ENCODE measurements at regions not wholly inside any gene's neighbourhood (a gene's known extent, or its start where the extent isn't known, plus 50 kb on each side); places are given as distances from the start of the nearest gene placed in this dataset.

DNA sequence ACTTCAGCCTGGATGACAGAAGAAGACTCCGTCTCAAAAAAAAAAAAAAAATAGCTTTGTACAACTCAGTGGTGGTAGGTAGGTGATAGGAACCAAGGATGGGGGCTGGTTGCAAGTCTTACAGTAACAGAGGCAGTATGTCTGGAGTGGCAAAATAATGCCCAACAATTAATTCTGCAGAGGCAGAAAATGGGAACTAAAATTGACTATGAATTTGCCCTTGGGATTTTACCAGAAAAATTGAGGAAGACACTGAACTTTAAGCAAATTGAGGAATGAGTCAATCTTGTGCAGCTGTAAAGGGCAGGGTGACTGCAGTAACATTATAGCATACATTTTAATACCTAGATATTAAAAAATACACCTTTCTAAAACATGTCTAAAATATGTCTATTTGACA lies 116.1 kb upstream of the FOXN2 start:
- no peak for TF ChIP-seq ZNF382 (CRISPR knock-in tag; IDR thresholded peaks at IDR 0.05; ENCODE audit: borderline replicate concordance)
- no peak for TF ChIP-seq HDAC1 (CRISPR knock-in tag; IDR thresholded peaks at IDR 0.05)
- no peak for TF ChIP-seq ZNF564 (CRISPR knock-in tag; IDR thresholded peaks at IDR 0.05)
- no peak for TF ChIP-seq SMC3 (IDR thresholded peaks at IDR 0.05; ENCODE audit: low read length)
- TF ChIP-seq ZBTB34 (CRISPR knock-in tag; IDR thresholded peaks at IDR 0.05) = no peak
- no peak for TF ChIP-seq SIN3B (IDR thresholded peaks at IDR 0.05; ENCODE audit: low read length)
- no peak for TF ChIP-seq POLR2AphosphoS5 (IDR thresholded peaks at IDR 0.05; ENCODE audit: low read depth, low read length)
- TF ChIP-seq, protein P1, sequence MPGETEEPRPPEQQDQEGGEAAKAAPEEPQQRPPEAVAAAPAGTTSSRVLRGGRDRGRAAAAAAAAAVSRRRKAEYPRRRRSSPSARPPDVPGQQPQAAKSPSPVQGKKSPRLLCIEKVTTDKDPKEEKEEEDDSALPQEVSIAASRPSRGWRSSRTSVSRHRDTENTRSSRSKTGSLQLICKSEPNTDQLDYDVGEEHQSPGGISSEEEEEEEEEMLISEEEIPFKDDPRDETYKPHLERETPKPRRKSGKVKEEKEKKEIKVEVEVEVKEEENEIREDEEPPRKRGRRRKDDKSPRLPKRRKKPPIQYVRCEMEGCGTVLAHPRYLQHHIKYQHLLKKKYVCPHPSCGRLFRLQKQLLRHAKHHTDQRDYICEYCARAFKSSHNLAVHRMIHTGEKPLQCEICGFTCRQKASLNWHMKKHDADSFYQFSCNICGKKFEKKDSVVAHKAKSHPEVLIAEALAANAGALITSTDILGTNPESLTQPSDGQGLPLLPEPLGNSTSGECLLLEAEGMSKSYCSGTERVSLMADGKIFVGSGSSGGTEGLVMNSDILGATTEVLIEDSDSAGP (CRISPR knock-in tag; IDR thresholded peaks at IDR 0.05; ENCODE audit: borderline replicate concordance) = no peak
- TF ChIP-seq, protein P2, sequence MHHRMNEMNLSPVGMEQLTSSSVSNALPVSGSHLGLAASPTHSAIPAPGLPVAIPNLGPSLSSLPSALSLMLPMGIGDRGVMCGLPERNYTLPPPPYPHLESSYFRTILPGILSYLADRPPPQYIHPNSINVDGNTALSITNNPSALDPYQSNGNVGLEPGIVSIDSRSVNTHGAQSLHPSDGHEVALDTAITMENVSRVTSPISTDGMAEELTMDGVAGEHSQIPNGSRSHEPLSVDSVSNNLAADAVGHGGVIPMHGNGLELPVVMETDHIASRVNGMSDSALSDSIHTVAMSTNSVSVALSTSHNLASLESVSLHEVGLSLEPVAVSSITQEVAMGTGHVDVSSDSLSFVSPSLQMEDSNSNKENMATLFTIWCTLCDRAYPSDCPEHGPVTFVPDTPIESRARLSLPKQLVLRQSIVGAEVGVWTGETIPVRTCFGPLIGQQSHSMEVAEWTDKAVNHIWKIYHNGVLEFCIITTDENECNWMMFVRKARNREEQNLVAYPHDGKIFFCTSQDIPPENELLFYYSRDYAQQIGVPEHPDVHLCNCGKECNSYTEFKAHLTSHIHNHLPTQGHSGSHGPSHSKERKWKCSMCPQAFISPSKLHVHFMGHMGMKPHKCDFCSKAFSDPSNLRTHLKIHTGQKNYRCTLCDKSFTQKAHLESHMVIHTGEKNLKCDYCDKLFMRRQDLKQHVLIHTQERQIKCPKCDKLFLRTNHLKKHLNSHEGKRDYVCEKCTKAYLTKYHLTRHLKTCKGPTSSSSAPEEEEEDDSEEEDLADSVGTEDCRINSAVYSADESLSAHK (CRISPR knock-in tag; IDR thresholded peaks at IDR 0.05; ENCODE audit: borderline replicate concordance) = no peak
- no peak for TF ChIP-seq HOXA7 (CRISPR knock-in tag; IDR thresholded peaks at IDR 0.05)
- no peak for TF ChIP-seq ZNF160 (CRISPR knock-in tag; IDR thresholded peaks at IDR 0.05)
- no peak for TF ChIP-seq ERF (CRISPR knock-in tag; IDR thresholded peaks at IDR 0.05)
